Fibroblast of villous mesenchyme (primary cell): ENCODE measurements at regions not wholly inside any gene's neighbourhood (a gene's known extent, or its start where the extent isn't known, plus 50 kb on each side); places are given as distances from the start of the nearest gene placed in this dataset.

ENCODE experiments used
- DNase-seq: peaks from one replicate; pipeline ENCODE4 v3.0.0-alpha.2; 2010; ENCODE audit warnings: low read depth
- H3K4me3 ChIP-seq: 2 replicates; pipeline ENCODE4 v1.5.1; 2011; ENCODE audit warnings: low read depth, mild to moderate bottlenecking, low read length
- TF ChIP-seq, protein P1 (sequence below): IDR thresholded peaks from 2 replicates; pipeline ENCODE4 v1.5.1; 2012; ENCODE audit warnings: low read depth, mild to moderate bottlenecking, low read length; ENCODE audit not compliant: insufficient read depth

DNA sequence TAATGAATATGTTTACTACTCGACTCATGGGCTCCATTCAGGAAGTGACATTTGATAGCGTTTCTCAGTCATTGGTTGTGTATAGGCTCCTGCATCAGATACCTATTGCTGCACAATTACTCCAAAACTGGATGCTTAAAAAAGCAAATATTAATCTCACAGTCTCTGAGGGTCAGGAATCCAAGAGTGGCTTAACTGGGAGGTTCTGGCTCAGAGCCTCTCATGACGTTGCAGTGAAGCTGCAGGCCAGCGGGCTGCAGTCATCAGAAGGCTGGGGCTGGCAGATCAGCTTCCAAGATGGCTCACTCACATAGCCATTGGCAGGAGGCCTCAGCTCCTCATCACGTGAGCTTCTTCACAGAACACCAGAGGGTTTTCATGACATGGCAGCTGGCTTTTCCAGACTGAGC lies 525.1 kb upstream of the NBEA start:
- TF ChIP-seq, protein P1, sequence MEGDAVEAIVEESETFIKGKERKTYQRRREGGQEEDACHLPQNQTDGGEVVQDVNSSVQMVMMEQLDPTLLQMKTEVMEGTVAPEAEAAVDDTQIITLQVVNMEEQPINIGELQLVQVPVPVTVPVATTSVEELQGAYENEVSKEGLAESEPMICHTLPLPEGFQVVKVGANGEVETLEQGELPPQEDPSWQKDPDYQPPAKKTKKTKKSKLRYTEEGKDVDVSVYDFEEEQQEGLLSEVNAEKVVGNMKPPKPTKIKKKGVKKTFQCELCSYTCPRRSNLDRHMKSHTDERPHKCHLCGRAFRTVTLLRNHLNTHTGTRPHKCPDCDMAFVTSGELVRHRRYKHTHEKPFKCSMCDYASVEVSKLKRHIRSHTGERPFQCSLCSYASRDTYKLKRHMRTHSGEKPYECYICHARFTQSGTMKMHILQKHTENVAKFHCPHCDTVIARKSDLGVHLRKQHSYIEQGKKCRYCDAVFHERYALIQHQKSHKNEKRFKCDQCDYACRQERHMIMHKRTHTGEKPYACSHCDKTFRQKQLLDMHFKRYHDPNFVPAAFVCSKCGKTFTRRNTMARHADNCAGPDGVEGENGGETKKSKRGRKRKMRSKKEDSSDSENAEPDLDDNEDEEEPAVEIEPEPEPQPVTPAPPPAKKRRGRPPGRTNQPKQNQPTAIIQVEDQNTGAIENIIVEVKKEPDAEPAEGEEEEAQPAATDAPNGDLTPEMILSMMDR, result no peak
- peak; percentile 46 for DNase-seq
- no peak overlapping the region for H3K4me3 ChIP-seq

DNA sequence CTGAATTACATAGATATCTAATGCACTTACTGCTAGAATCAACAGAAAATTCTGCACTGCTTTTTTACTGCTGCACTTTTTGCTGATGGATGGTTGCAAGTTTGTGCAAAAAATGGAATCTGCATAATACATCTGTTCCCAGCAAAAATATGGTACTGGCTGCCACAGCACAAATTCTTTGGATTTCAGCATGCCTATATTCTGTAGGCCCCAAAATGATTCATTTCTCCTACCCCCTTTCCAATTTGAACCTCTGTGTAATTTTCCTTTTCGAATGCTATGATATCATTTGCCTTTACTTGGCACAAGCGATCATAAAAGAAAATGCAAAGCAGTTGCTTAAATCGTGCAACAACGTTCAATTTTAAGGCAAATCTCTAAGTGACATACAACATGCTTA lies 524.2 kb upstream of the NBEA start:
- H3K4me3 ChIP-seq, result no peak overlapping the region
- TF ChIP-seq, protein P1, result no peak
- DNase-seq, result no peak

DNA sequence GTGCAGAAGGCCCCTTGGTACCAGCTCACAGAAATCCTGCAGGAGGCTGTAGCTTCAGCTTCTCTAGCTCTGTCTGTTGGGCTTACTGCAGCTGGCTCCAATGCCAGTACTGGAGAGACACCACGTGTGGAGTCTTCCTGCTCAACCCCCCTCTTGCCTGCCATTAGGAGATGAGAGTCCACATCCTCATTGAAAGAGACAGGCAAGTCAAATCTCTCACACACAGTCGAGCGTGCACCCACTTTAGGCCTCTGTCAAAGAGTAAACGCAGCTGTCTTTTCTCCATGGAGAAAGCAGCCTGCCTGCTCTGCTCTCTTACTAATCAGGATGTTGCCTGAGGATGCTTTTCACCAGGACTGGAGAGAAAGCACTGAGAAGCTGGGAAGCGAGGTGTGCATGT lies 523.0 kb upstream of the NBEA start:
- no peak for DNase-seq
- TF ChIP-seq, protein P1, result no peak
- H3K4me3 ChIP-seq, result no peak overlapping the region

DNA sequence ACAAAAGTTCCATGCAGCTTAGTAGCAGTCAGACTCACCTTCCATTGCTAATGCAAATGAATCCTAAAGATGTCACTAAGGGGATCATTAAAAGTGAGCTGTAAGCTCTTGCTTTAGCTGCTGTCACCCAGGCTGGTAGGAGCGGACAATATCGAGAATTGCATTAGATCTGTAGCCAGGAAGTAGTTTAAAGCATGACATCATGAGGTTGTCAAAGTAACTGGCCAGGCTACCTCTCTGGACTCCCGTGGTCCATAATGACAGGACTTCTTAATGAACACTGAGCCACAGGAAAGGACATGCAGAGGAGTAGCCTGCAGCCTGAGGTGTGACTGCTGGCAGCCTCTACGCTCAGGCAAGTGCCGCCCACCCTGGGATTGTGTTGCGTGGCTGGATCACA lies 522.3 kb upstream of the NBEA start:
- no peak for DNase-seq
- TF ChIP-seq, protein P1, result no peak
- H3K4me3 ChIP-seq, result no peak overlapping the region

DNA sequence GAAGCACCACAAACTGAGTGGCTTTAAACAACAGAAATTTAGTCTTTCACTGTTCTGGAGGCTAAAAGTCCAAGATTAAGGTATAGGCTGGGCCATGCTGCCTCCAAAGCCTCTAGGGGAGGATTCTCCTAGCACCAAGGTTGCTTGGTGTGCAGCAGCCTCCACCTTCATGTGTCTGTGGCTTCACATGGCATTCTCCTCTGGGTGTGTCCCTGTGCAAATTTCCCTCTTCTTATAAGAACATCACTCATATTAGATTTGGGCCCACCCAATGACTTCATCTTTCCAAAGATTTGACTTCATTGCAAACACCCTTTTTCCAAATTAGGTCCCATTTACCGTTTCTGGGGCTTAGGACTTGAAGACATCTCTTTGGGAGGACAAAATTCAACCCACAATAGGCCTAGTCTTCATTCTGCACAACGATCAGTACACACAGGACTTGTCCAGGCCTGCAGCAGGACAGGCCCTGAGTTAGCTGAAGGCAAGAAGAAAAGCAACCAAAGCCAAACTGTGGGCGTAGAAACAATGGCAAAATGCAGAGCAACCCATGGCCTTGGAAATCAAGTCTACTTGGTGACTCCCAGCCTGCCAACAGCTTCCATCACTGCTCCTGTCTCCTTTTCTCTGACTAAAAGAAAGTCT lies 521.2 kb upstream of the NBEA start:
- no peak overlapping the region for H3K4me3 ChIP-seq
- TF ChIP-seq, protein P1, result no peak
- DNase-seq, result no peak

DNA sequence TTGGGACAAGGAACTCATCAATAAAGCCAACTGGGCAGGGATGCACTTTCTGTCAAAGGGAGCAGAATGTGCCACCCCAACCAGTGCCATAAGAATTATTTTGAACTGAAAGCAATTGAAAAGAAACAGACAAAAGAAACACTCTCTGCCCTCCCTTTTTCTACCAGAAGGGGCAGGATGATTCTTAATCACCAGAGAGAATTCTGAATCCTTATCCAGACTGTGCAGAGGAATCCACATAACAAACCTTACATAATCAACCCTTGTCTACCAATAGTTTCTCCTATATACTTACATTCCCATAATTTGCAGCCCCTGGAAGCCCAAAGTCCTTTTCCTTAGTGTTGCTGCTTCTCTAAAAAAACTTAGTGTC lies 520.7 kb upstream of the NBEA start:
- DNase-seq, result no peak
- TF ChIP-seq, protein P1, result peak; percentile 34
- no peak overlapping the region for H3K4me3 ChIP-seq

DNA sequence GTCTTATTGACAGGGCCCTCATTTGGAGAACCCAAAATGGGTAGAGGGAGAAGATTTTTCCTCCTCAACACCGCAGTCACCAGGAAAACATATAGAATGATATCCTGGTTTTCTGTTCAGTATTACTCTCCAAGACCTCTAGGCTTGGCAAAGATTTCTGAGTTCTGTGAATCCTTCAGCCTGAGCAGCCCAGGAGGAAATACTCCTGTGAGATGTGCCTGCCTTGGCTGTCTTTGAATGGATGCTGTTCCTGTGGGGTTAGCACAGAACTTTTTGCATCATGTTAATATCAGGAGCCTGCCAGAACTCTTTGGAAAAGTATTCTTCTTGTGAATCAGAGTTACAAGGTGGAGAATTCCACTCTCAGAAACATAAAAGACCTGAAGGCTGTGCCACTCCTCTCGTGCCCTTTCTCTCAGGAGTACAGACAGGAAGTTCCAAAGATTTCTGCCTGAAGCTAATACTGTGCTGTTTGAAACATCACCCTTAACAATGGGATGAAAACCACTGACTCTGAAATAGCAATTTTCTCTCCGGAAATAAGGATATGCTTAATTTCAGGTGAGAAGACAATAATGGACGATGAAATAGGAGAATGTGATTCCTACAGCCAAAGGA lies 520.1 kb upstream of the NBEA start:
- H3K4me3 ChIP-seq, result no peak overlapping the region
- DNase-seq, result no peak
- TF ChIP-seq, protein P1, result no peak
